ENCODE measurements at regions not wholly inside any gene's neighbourhood (a gene's known extent, or its start where the extent isn't known, plus 50 kb on each side); places are given as distances from the start of the nearest gene placed in this dataset.

DNA sequence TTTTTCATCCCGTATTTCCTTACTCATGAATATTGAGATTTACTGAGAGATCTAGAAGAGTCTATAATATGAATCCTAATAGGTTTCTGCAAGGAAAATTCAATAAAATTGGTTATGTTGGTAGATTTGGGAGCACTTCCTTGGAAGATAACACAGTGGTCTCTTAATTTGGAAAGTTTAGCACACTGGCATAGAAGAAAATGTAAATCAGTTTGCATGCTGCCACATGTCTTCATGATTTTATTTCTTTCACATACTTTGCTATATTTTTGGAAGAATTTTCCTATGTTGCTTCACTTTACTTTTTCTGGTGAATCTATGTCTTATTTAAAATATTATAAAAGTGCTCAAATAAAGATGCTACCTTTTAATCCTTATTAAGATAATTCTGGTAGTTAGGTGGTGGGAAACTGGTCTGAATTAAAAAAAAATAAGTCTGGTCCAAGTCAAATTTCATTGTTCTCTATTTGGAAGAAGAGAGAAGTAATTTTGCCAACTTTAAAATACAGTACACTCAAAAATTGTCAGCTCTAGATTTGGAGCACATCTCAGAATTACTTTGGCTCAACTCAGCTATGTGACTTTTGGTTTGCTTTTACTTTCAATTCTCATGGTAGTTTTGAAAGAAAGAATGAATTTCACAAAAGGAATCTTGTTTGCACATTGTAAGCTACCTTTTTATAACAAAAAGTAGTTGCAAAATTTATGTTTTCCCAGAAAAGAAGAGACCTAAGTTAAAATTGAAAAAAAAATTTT, 197.3 kb downstream of the CENPW start:
- TF ChIP-seq, protein P1, sequence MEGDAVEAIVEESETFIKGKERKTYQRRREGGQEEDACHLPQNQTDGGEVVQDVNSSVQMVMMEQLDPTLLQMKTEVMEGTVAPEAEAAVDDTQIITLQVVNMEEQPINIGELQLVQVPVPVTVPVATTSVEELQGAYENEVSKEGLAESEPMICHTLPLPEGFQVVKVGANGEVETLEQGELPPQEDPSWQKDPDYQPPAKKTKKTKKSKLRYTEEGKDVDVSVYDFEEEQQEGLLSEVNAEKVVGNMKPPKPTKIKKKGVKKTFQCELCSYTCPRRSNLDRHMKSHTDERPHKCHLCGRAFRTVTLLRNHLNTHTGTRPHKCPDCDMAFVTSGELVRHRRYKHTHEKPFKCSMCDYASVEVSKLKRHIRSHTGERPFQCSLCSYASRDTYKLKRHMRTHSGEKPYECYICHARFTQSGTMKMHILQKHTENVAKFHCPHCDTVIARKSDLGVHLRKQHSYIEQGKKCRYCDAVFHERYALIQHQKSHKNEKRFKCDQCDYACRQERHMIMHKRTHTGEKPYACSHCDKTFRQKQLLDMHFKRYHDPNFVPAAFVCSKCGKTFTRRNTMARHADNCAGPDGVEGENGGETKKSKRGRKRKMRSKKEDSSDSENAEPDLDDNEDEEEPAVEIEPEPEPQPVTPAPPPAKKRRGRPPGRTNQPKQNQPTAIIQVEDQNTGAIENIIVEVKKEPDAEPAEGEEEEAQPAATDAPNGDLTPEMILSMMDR (IDR thresholded peaks at IDR 0.05): no peak
- TF ChIP-seq POLR2A (IDR thresholded peaks at IDR 0.05): no peak

All from body of pancreas (tissue), 4 donors.